PC-9 (cell line): ENCODE measurements at regions not wholly inside any gene's neighbourhood (a gene's known extent, or its start where the extent isn't known, plus 50 kb on each side); places are given as distances from the start of the nearest gene placed in this dataset.

Experiments
- EZH2 ChIP-seq: fragments of 200-600 bp; sonication (generic); IDR thresholded peaks from 2 replicates; pipeline ENCODE4 v1.8.0; 2017; ENCODE audit warnings: antibody characterized with exemption, low read depth
- TF ChIP-seq, protein P1 (sequence below): fragments of 200-600 bp; sonication (generic); conservative IDR thresholded peaks from 2 replicates; pipeline ENCODE4 v1.6.1; 2017; ENCODE audit warnings: mixed run types, antibody characterized with exemption, mild to moderate bottlenecking, moderate library complexity

DNA sequence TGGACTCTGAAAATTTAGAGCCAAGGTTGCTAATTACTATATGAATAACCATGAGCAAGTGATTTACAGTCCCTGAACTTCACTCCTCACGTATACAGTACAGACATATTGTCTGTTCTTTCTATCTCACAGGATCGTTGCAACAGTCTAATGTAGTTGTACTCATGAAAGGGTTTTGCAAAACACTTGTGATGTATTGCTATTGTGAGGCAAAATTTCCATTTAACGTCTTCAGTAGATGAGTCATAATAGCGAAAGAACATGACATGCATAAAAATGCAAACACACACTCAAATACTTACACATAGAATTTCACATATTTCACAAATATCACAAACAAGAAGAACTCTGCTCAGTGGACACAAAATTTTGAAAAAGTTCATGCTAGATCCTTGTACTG lies 134.6 kb upstream of the TRPC6 start:
- TF ChIP-seq EZH2, result no peak
- TF ChIP-seq, protein P1, sequence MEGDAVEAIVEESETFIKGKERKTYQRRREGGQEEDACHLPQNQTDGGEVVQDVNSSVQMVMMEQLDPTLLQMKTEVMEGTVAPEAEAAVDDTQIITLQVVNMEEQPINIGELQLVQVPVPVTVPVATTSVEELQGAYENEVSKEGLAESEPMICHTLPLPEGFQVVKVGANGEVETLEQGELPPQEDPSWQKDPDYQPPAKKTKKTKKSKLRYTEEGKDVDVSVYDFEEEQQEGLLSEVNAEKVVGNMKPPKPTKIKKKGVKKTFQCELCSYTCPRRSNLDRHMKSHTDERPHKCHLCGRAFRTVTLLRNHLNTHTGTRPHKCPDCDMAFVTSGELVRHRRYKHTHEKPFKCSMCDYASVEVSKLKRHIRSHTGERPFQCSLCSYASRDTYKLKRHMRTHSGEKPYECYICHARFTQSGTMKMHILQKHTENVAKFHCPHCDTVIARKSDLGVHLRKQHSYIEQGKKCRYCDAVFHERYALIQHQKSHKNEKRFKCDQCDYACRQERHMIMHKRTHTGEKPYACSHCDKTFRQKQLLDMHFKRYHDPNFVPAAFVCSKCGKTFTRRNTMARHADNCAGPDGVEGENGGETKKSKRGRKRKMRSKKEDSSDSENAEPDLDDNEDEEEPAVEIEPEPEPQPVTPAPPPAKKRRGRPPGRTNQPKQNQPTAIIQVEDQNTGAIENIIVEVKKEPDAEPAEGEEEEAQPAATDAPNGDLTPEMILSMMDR, result no peak
